ENCODE measurements at regions not wholly inside any gene's neighbourhood (a gene's known extent, or its start where the extent isn't known, plus 50 kb on each side); places are given as distances from the start of the nearest gene placed in this dataset.

- Mint-ChIP-seq H3K36me3 (ENCODE audit: low read depth) (no peaks in the 10 kb centered on the region), H3K27me3 (peaks cover 19% of the 10 kb centered on the region), H3K27ac (no peak overlapping the region), H3K4me3 (no peak overlapping the region), H3K4me1 (no peaks in the 10 kb centered on the region), H3K9me3 (no peaks in the 10 kb centered on the region)
- no peak for ATAC-seq (replicated peaks)
Observed at GRCh38 chr20:48066851-48067250, 281.6 kb upstream of the SULF2 start.

- Mint-ChIP-seq H3K27me3 (peaks cover 19% of the 10 kb centered on the region), H3K36me3 (ENCODE audit: low read depth) (no peaks in the 10 kb centered on the region), H3K27ac (no peak overlapping the region), H3K4me3 (no peak overlapping the region), H3K4me1 (no peaks in the 10 kb centered on the region), H3K9me3 (no peaks in the 10 kb centered on the region)
- ATAC-seq (replicated peaks) = no peak
Observed at GRCh38 chr20:48066246-48066645, 281.0 kb upstream of the SULF2 start.

- no peak for ATAC-seq (replicated peaks)
- Mint-ChIP-seq H3K9me3 (no peaks in the 10 kb centered on the region), H3K36me3 (ENCODE audit: low read depth) (no peaks in the 10 kb centered on the region), H3K27ac (no peak overlapping the region), H3K27me3 (peaks cover 22% of the 10 kb centered on the region), H3K4me3 (no peak overlapping the region), H3K4me1 (no peaks in the 10 kb centered on the region)
Observed at GRCh38 chr20:48065833-48066232, 280.6 kb upstream of the SULF2 start.

- no peaks in the 10 kb centered on the region for H3K4me1 Mint-ChIP-seq
- no peaks in the 10 kb centered on the region for H3K36me3 Mint-ChIP-seq (ENCODE audit: low read depth)
- peaks cover 18% of the 10 kb centered on the region for H3K27me3 Mint-ChIP-seq
- H3K4me3 Mint-ChIP-seq = no peak overlapping the region
- H3K9me3 Mint-ChIP-seq = no peaks in the 10 kb centered on the region
- H3K27ac Mint-ChIP-seq = no peak overlapping the region
- ATAC-seq (replicated peaks) = no peak
Observed at GRCh38 chr20:48064929-48065328, 279.6 kb upstream of the SULF2 start.

- peaks cover 10% of the 10 kb centered on the region for H3K27me3 Mint-ChIP-seq
Observed at GRCh38 chr20:48060841-48061720, 275.8 kb upstream of the SULF2 start.

GRCh38 chr20:48058611-48059559 lies 273.6 kb upstream of the SULF2 start:
- ATAC-seq (replicated peaks) = no peak
- H3K4me1 Mint-ChIP-seq = no peaks in the 10 kb centered on the region
- no peak overlapping the region for H3K4me3 Mint-ChIP-seq
- no peaks in the 10 kb centered on the region for H3K36me3 Mint-ChIP-seq (ENCODE audit: low read depth)
- no peaks in the 10 kb centered on the region for H3K9me3 Mint-ChIP-seq
- no peak overlapping the region for H3K27ac Mint-ChIP-seq
- H3K27me3 Mint-ChIP-seq = peaks cover 18% of the 10 kb centered on the region

More at GRCh38 chr20:48060841-48061720, 275.8 kb upstream of the SULF2 start:
- Mint-ChIP-seq H3K4me1 (no peaks in the 10 kb centered on the region), H3K4me3 (no peak overlapping the region), H3K36me3 (ENCODE audit: low read depth) (no peaks in the 10 kb centered on the region), H3K27ac (no peak overlapping the region), H3K9me3 (no peaks in the 10 kb centered on the region)
- no peak for ATAC-seq (replicated peaks)

- Mint-ChIP-seq H3K4me3 (no peak overlapping the region), H3K27ac (no peak overlapping the region), H3K9me3 (no peaks in the 10 kb centered on the region), H3K36me3 (ENCODE audit: low read depth) (no peaks in the 10 kb centered on the region), H3K4me1 (no peaks in the 10 kb centered on the region), H3K27me3 (peaks cover 21% of the 10 kb centered on the region)
- ATAC-seq (replicated peaks) = no peak
Observed at GRCh38 chr20:48057739-48058138, 272.5 kb upstream of the SULF2 start.

- no peak overlapping the region for H3K27ac Mint-ChIP-seq
- H3K27me3 Mint-ChIP-seq = peaks cover 21% of the 10 kb centered on the region
- no peaks in the 10 kb centered on the region for H3K36me3 Mint-ChIP-seq (ENCODE audit: low read depth)
- no peak overlapping the region for H3K4me3 Mint-ChIP-seq
- no peaks in the 10 kb centered on the region for H3K9me3 Mint-ChIP-seq
- no peak for ATAC-seq (replicated peaks)
- H3K4me1 Mint-ChIP-seq = no peaks in the 10 kb centered on the region
Observed at GRCh38 chr20:48057251-48057650, 272.0 kb upstream of the SULF2 start.

GRCh38 chr20:48056218-48056617 lies 270.9 kb upstream of the SULF2 start:
- Mint-ChIP-seq H3K9me3 (no peaks in the 10 kb centered on the region), H3K4me1 (no peaks in the 10 kb centered on the region), H3K4me3 (no peak overlapping the region), H3K27me3 (peaks cover 25% of the 10 kb centered on the region), H3K36me3 (ENCODE audit: low read depth) (no peaks in the 10 kb centered on the region), H3K27ac (no peak overlapping the region)
- no peak for ATAC-seq (replicated peaks)

GRCh38 chr20:48054051-48054450 lies 268.8 kb upstream of the SULF2 start:
- no peak overlapping the region for H3K4me3 Mint-ChIP-seq
- H3K4me1 Mint-ChIP-seq = no peaks in the 10 kb centered on the region
- no peak overlapping the region for H3K27ac Mint-ChIP-seq
- H3K9me3 Mint-ChIP-seq = no peaks in the 10 kb centered on the region
- H3K36me3 Mint-ChIP-seq (ENCODE audit: low read depth) = no peaks in the 10 kb centered on the region
- ATAC-seq (replicated peaks) = no peak
- peaks cover 28% of the 10 kb centered on the region for H3K27me3 Mint-ChIP-seq

- no peaks in the 10 kb centered on the region for H3K36me3 Mint-ChIP-seq (ENCODE audit: low read depth)
- no peaks in the 10 kb centered on the region for H3K9me3 Mint-ChIP-seq
- no peaks in the 10 kb centered on the region for H3K4me1 Mint-ChIP-seq
- no peak overlapping the region for H3K27ac Mint-ChIP-seq
- H3K27me3 Mint-ChIP-seq = peaks cover 28% of the 10 kb centered on the region
- ATAC-seq (replicated peaks) = no peak
- H3K4me3 Mint-ChIP-seq = no peak overlapping the region
Observed at GRCh38 chr20:48052475-48052835, 267.2 kb upstream of the SULF2 start.

- H3K27me3 Mint-ChIP-seq = peaks cover 24% of the 10 kb centered on the region
- H3K27ac Mint-ChIP-seq = no peak overlapping the region
- H3K9me3 Mint-ChIP-seq = no peaks in the 10 kb centered on the region
- ATAC-seq (replicated peaks) = no peak
- H3K4me3 Mint-ChIP-seq = no peak overlapping the region
- no peaks in the 10 kb centered on the region for H3K4me1 Mint-ChIP-seq
- no peaks in the 10 kb centered on the region for H3K36me3 Mint-ChIP-seq (ENCODE audit: low read depth)
Observed at GRCh38 chr20:48051794-48052474, 266.7 kb upstream of the SULF2 start.

GRCh38 chr20:48049641-48050040 lies 264.4 kb upstream of the SULF2 start:
- peaks cover 27% of the 10 kb centered on the region for H3K27me3 Mint-ChIP-seq
- H3K4me3 Mint-ChIP-seq = no peak overlapping the region
- no peak overlapping the region for H3K27ac Mint-ChIP-seq
- no peaks in the 10 kb centered on the region for H3K9me3 Mint-ChIP-seq
- no peaks in the 10 kb centered on the region for H3K4me1 Mint-ChIP-seq
- no peaks in the 10 kb centered on the region for H3K36me3 Mint-ChIP-seq (ENCODE audit: low read depth)
- no peak for ATAC-seq (replicated peaks)

GRCh38 chr20:48049171-48049570 lies 263.9 kb upstream of the SULF2 start:
- Mint-ChIP-seq H3K36me3 (ENCODE audit: low read depth) (no peaks in the 10 kb centered on the region), H3K4me3 (no peak overlapping the region), H3K9me3 (no peaks in the 10 kb centered on the region), H3K27ac (no peak overlapping the region), H3K4me1 (no peaks in the 10 kb centered on the region), H3K27me3 (peaks cover 25% of the 10 kb centered on the region)
- ATAC-seq (replicated peaks) = no peak

All from activated T-helper 17 cell treated with anti-CD3 and anti-CD28 coated beads, Interleukin-2, amount 50 U/mL, for 72 hours (primary cell).